Progenitor cell of endocrine pancreas (in vitro differentiated cells): ENCODE measurements at regions not wholly inside any gene's neighbourhood (a gene's known extent, or its start where the extent isn't known, plus 50 kb on each side); places are given as distances from the start of the nearest gene placed in this dataset.
"Not testable (repeated sequence)": the region's sequence is repeated elsewhere in the genome, so short reads cannot be mapped to it uniquely, and the experiment has no call there.

Source experiments
- DNase-seq: peaks from one replicate; pipeline ENCODE4 v3.0.0; 2021; ENCODE audit warnings: low spot score; ENCODE audit not compliant: unreplicated experiment
- H3K27ac Mint-ChIP-seq: 2 replicates; pipeline ENCODE4 v1.8.0; 2021; ENCODE audit warnings: mild to moderate bottlenecking, moderate library complexity, mixed read lengths
- H3K27me3 Mint-ChIP-seq: 2 replicates; pipeline ENCODE4 v1.8.0; 2021; ENCODE audit warnings: mixed read lengths
- H3K36me3 Mint-ChIP-seq: 2 replicates; pipeline ENCODE4 v1.8.0; 2022; ENCODE audit warnings: mixed read lengths; ENCODE audit not compliant: insufficient read depth
- H3K4me1 Mint-ChIP-seq: 2 replicates; pipeline ENCODE4 v1.8.0; 2021; ENCODE audit warnings: low read depth, mixed read lengths
- H3K4me3 Mint-ChIP-seq: 2 replicates; pipeline ENCODE4 v1.8.0; 2021; ENCODE audit warnings: low read depth, mild to moderate bottlenecking, moderate library complexity, mixed read lengths
- H3K9me3 Mint-ChIP-seq: 2 replicates; pipeline ENCODE4 v1.8.0; 2021; ENCODE audit warnings: low read depth, mixed read lengths
- TF ChIP-seq, protein P1 (sequence below): fragments of 200-600 bp; sonication (generic); IDR thresholded peaks from one replicate; pipeline ENCODE4 v1.5.0; 2021; ENCODE audit warnings: antibody characterized with exemption, mild to moderate bottlenecking; ENCODE audit not compliant: unreplicated experiment

DNA sequence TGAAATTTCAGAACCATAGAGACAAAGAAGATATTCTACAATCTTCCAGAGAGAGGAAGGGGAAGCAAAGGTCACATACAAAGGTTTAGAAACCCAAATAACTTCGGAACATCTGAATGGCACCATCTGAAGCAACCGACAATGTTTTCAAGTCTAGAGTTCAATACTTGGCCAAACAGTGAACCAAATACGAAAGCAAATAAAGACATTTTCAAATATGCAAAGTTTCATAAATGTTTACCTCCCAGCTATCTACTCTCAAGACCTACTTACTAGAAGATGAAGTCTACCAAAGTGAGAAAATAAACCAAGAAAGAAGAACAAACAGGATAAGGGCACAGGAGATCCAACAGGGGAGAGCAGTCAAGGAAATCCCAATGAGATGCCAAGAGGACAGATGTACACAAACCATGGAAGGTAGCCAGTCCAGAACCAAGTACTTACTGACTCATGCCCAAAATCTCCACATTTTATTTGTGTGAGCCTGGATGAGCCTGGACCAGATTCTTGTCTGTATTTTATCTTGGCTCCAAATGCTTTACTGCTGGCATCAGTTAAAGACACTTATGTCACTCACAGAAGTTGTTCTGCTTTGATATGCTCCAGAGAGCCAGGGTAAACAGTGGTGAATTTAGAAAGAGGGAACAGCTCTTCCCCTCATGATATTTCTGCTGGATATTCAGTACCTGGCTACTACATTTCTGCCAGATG is 173.3 kb downstream of the AVL9 start:
- not testable (repeated sequence) for DNase-seq, H3K27me3 Mint-ChIP-seq, H3K4me1 Mint-ChIP-seq, H3K4me3 Mint-ChIP-seq, H3K27ac Mint-ChIP-seq
- Mint-ChIP-seq H3K36me3 (peaks cover 17% of the 10 kb centered on the region), H3K9me3 (peaks cover 12% of the 10 kb centered on the region)

DNA sequence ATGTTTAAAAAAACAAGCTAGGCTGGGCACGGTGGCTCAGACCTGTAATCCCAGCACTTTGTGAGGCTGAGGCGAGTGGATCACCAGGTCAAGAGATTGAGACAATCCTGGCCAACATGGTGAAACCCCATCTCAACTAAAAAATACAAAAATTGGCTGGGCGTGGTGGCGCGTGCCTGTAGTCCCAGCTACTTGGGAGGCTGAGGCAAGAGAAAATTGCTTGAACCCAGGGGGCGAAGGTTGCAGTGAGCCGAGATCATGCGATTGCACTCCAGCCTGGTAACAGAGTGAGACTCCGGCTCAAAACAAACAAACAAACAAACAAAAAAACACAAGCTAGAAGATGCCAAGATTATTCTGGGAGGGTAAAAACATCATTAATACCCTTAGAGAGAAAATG is 172.3 kb downstream of the AVL9 start:
- H3K4me1 Mint-ChIP-seq, H3K4me3 Mint-ChIP-seq, H3K27me3 Mint-ChIP-seq, DNase-seq, H3K27ac Mint-ChIP-seq: not testable (repeated sequence)
- peaks cover 17% of the 10 kb centered on the region for H3K36me3 Mint-ChIP-seq
- peaks cover 12% of the 10 kb centered on the region for H3K9me3 Mint-ChIP-seq

DNA sequence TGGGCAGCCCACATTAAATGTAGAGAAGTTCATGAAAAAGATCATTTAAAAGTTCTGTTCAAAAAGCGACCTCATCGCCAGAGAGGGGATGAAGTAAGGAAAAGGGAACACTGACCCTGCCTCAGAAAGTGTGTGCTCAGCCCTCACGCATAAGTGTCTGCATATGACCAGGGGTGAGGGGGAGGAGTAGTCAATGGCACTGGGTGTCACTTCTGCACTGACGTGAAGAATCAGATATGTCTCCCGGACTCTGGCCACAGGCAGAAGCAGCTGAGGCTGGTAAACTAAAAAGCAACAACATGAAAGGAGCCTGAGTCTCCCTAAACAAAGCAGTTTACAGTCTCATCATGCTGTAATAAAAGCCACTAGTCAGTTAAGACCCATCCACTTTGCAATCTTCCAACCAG is 168.5 kb downstream of the AVL9 start:
- H3K4me3 Mint-ChIP-seq, H3K27ac Mint-ChIP-seq, H3K27me3 Mint-ChIP-seq, H3K4me1 Mint-ChIP-seq, DNase-seq: not testable (repeated sequence)
- peaks cover 11% of the 10 kb centered on the region for H3K36me3 Mint-ChIP-seq
- H3K9me3 Mint-ChIP-seq: peaks cover 12% of the 10 kb centered on the region

DNA sequence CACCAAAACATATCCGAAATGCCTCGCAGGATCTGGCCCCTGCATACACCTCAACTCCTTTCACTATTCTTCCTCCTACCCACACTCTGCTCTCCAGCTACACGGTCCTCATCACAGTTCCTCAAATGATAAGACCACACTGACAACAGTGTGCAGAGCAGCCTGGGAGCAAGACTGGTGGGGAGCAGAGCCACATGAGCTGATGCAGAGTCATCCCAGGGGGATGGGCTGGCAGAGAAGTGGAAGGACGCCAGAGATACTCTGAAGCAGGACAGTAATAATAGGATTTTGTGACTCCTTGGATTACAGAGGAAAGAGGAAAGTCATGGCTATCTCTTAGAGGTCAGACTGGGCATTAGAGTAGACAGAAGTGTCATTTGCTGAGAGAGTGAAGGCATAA is 167.2 kb downstream of the AVL9 start:
- H3K27ac Mint-ChIP-seq, H3K4me3 Mint-ChIP-seq, DNase-seq, H3K27me3 Mint-ChIP-seq, H3K9me3 Mint-ChIP-seq, H3K4me1 Mint-ChIP-seq, H3K36me3 Mint-ChIP-seq: not testable (repeated sequence)

DNA sequence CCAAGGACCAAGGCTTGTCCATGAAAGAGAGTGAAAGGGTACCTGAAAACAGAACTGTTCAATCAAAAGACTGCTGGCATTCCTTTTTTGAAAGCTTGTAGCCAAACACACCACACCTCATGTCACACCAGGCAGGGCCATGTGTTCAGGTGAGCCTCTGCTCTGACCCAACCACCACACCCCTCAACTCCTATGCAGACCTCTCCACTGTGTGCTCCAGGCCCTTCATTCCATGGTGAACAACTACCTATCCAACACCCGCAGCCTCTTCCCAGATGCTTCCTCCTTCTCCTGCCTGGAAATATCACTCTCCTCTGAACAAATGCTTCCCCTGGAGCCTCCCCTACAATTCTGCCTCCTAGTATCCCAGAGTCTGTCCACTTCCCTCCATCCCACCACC is 166.6 kb downstream of the AVL9 start:
- DNase-seq: no peak
- Mint-ChIP-seq H3K9me3 (no peaks in the 10 kb centered on the region), H3K4me1 (no peaks in the 10 kb centered on the region), H3K4me3 (no peak overlapping the region), H3K27me3 (no peaks in the 10 kb centered on the region), H3K27ac (no peak overlapping the region), H3K36me3 (peaks cover 1% of the 10 kb centered on the region)
- TF ChIP-seq, protein P1, sequence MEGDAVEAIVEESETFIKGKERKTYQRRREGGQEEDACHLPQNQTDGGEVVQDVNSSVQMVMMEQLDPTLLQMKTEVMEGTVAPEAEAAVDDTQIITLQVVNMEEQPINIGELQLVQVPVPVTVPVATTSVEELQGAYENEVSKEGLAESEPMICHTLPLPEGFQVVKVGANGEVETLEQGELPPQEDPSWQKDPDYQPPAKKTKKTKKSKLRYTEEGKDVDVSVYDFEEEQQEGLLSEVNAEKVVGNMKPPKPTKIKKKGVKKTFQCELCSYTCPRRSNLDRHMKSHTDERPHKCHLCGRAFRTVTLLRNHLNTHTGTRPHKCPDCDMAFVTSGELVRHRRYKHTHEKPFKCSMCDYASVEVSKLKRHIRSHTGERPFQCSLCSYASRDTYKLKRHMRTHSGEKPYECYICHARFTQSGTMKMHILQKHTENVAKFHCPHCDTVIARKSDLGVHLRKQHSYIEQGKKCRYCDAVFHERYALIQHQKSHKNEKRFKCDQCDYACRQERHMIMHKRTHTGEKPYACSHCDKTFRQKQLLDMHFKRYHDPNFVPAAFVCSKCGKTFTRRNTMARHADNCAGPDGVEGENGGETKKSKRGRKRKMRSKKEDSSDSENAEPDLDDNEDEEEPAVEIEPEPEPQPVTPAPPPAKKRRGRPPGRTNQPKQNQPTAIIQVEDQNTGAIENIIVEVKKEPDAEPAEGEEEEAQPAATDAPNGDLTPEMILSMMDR: no peak

DNA sequence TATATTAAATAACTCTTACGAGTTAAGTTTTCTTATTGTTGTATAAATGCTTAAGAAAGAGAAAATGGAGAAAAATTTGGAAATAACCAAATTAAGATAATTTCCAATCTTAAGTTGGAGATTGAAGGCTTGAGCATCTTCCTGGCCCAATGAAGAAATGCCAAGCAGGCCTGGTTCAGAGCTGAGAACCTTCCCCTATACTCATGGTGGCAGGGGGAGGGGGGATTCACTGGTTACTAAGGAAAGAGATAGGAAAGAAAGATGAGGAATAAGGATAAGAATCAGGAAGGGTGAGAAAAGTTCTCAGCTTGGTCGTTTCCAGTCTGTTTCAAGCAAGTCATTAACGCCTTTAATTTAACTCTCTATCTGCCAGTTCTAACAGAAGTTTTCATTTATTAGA is 166.2 kb downstream of the AVL9 start:
- Mint-ChIP-seq H3K4me3 (no peak overlapping the region), H3K9me3 (no peaks in the 10 kb centered on the region), H3K36me3 (peaks cover 1% of the 10 kb centered on the region), H3K27ac (no peak overlapping the region), H3K27me3 (no peaks in the 10 kb centered on the region), H3K4me1 (no peaks in the 10 kb centered on the region)
- TF ChIP-seq, protein P1: no peak
- DNase-seq: no peak

DNA sequence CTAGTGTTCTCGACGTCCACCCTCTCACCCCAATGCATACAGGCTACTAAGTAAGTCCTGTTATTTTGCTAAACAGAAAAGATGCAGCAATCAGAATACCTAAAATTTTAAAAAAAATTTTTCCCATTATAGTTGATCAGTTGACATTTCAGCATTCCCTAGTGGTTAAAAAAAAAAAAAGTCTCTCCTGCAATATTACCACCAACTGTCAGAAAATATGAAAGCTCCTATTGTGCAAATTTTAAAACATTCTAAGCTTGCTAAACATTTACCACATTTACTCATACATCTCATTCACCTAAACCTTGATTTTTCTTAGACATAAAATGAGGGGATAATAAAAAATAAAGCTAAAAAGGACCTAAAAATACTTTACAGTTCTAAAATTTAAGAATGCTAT is 165.6 kb downstream of the AVL9 start:
- no peaks in the 10 kb centered on the region for H3K4me1 Mint-ChIP-seq
- TF ChIP-seq, protein P1: no peak

More for the DNA sequence above, 165.6 kb downstream of the AVL9 start:
- no peak for DNase-seq
- Mint-ChIP-seq H3K36me3 (peaks cover under 1% of the 10 kb centered on the region), H3K4me3 (no peak overlapping the region), H3K27me3 (no peaks in the 10 kb centered on the region), H3K27ac (no peak overlapping the region), H3K9me3 (no peaks in the 10 kb centered on the region)
